ENCODE measurements at regions not wholly inside any gene's neighbourhood (a gene's known extent, or its start where the extent isn't known, plus 50 kb on each side); places are given as distances from the start of the nearest gene placed in this dataset.

GRCh38 chr4:14802596-14802995 lies 199.7 kb upstream of the CPEB2 start:
- Histone ChIP-seq H3K27me3 (replicated peaks in 1 of 7) (no peaks in the 10 kb centered on the region), H3K4me1 (no peaks in the 10 kb centered on the region), H3K9me3 (peaks cover 0 to 25% (median 15%) of the 10 kb centered on the region in 8 donors), H3K27ac (no peak overlapping the region), H3K36me3 (no peaks in the 10 kb centered on the region), H3K4me3 (no peak overlapping the region)
- WGBS, 5 donors: 78 to 87% (median 84%) methylated on average over 2 of the region's 2 CpGs
- intact Hi-C loops (cut with DNase I; ENCODE audit: low total_unique reads): no loop called here
- DNase-seq: no peak
- no peak for TF ChIP-seq POLR2A (IDR thresholded peaks at IDR 0.05)
- TF ChIP-seq CTCF (IDR thresholded peaks at IDR 0.05 in 8 of 11, conservative IDR thresholded peaks at IDR 0.05 in 3 of 11): no peak
- TF ChIP-seq POLR2AphosphoS5 (IDR thresholded peaks at IDR 0.05): no peak

- Histone ChIP-seq H3K4me3 (no peak overlapping the region), H3K4me1 (no peaks in the 10 kb centered on the region), H3K36me3 (no peaks in the 10 kb centered on the region), H3K27me3 (replicated peaks in 1 of 7) (no peaks in the 10 kb centered on the region), H3K9me3 (no peaks in the 10 kb centered on the region), H3K27ac (no peak overlapping the region)
- DNase-seq: no peak
- intact Hi-C loops (cut with DNase I; ENCODE audit: low total_unique reads): no loop called here
- TF ChIP-seq POLR2AphosphoS5 (IDR thresholded peaks at IDR 0.05): no peak
- TF ChIP-seq CTCF (IDR thresholded peaks at IDR 0.05 in 8 of 11, conservative IDR thresholded peaks at IDR 0.05 in 3 of 11): no peak
- no peak for TF ChIP-seq POLR2A (IDR thresholded peaks at IDR 0.05)
- 75 to 84% (median 80%) methylated on average over 4 of the region's 4 CpGs for WGBS, 5 donors
These were observed 194.4 kb upstream of the CPEB2 start for GRCh38 chr4:14807856-14808255.

GRCh38 chr4:14809203-14809602 lies 193.1 kb upstream of the CPEB2 start:
- intact Hi-C loops (cut with DNase I; ENCODE audit: low total_unique reads): no loop called here
- DNase-seq: no peak

GRCh38 chr4:14810121-14810520 lies 192.2 kb upstream of the CPEB2 start:
- no peaks in the 10 kb centered on the region for H3K4me1 ChIP-seq
- intact Hi-C loops (cut with DNase I; ENCODE audit: low total_unique reads): no loop called here
- H3K27me3 ChIP-seq (replicated peaks in 1 of 7): no peaks in the 10 kb centered on the region
- H3K36me3 ChIP-seq: no peaks in the 10 kb centered on the region
- H3K9me3 ChIP-seq: no peaks in the 10 kb centered on the region
- no peak for DNase-seq
- 70 to 93% (median 76%) methylated on average over 2 of the region's 2 CpGs for WGBS, 5 donors
- TF ChIP-seq CTCF (IDR thresholded peaks at IDR 0.05 in 8 of 11, conservative IDR thresholded peaks at IDR 0.05 in 3 of 11) (no peak), POLR2AphosphoS5 (IDR thresholded peaks at IDR 0.05) (no peak), POLR2A (IDR thresholded peaks at IDR 0.05) (no peak)
- no peak overlapping the region for H3K27ac ChIP-seq
- H3K4me3 ChIP-seq: no peak overlapping the region

More at GRCh38 chr4:14809203-14809602, 193.1 kb upstream of the CPEB2 start:
- Histone ChIP-seq H3K27me3 (replicated peaks in 1 of 7) (no peaks in the 10 kb centered on the region), H3K4me3 (no peak overlapping the region), H3K9me3 (no peaks in the 10 kb centered on the region), H3K27ac (no peak overlapping the region), H3K36me3 (no peaks in the 10 kb centered on the region), H3K4me1 (no peaks in the 10 kb centered on the region)
- TF ChIP-seq CTCF (IDR thresholded peaks at IDR 0.05 in 8 of 11, conservative IDR thresholded peaks at IDR 0.05 in 3 of 11): no peak
- 74 to 81% (median 76%) methylated on average over 2 of the region's 2 CpGs for WGBS, 5 donors

All from spleen (tissue), 11 donors.